Aorta (tissue), 5 donors: ENCODE measurements at regions not wholly inside any gene's neighbourhood (a gene's known extent, or its start where the extent isn't known, plus 50 kb on each side); places are given as distances from the start of the nearest gene placed in this dataset.

Experiments used
- ATAC-seq: fragments of 200-7000 bp; cut with Tn5 transposase; one replicate; pipeline ENCODE4 v1.9.1; 2022; ENCODE audit warnings: moderate library complexity; ENCODE audit not compliant: low FRiP score
- DNase-seq, 2 donors: peaks; one replicate each; pipeline ENCODE4 v3.0.0-alpha.2; 2020
- H3K27ac ChIP-seq, 2 donors: one replicate each; pipeline ENCODE4 v1.5.1; 2013; ENCODE audit warnings: low read length in 2 of 2, mild to moderate bottlenecking in 2 of 2, moderate library complexity in 2 of 2, control low read depth in 1 of 2, inconsistent platforms in 1 of 2, low read depth in 1 of 2
- H3K27me3 ChIP-seq, 2 donors: one replicate each; pipeline ENCODE4 v1.6.1; 2013; ENCODE audit warnings: control low read depth in 1 of 2, low read length in 1 of 2, mild to moderate bottlenecking in 1 of 2, moderate library complexity in 1 of 2; ENCODE audit not compliant: insufficient read depth in 2 of 2, control insufficient read depth in 1 of 2
- H3K36me3 ChIP-seq, 2 donors: one replicate each; pipeline ENCODE4 v1.6.1; 2013; ENCODE audit warnings: control low read depth in 1 of 2, low read length in 1 of 2, mild to moderate bottlenecking in 1 of 2; ENCODE audit not compliant: insufficient read depth in 2 of 2, control insufficient read depth in 1 of 2
- H3K4me1 ChIP-seq, 2 donors: one replicate each; pipeline ENCODE4 v1.6.1; 2013; ENCODE audit warnings: low read length in 2 of 2, control low read depth in 1 of 2, mild to moderate bottlenecking in 1 of 2, moderate library complexity in 1 of 2; ENCODE audit not compliant: insufficient read depth in 2 of 2, control insufficient read depth in 1 of 2
- H3K4me3 ChIP-seq, 2 donors: one replicate each; pipeline ENCODE4 v1.5.1; 2013; ENCODE audit warnings: low read length in 2 of 2, control low read depth in 1 of 2, mild to moderate bottlenecking in 1 of 2
- H3K9me3 ChIP-seq: one replicate; pipeline ENCODE4 v1.6.1; 2013; ENCODE audit warnings: mild to moderate bottlenecking, low read length; ENCODE audit not compliant: control insufficient read depth
- WGBS, 2 donors: extraction: QIAGEN DNeasy Blood & Tissue Kit; methylation state at CpG; one replicate each; pipeline ENCODE4 v1.1.7; 2013; 5-methylcytosine and 5-hydroxymethylcytosine counted together
- intact Hi-C, 2 donors: fragments of 100-400 bp; cut with DNase I; formaldehyde crosslinking; loops; one replicate each; pipeline versions ENCODE4 v1.14.2 to v1.15.0; 2022
- donor health status: healthy with polysubstance abuse.
- donor health status: Bipolar disorder and iron deficiency.
- donor health status: DM: no; HTN: no; CAD: no.
- donor health status: DM: no; HTN: no; CAD: no.
- donor health status: DM: yes; HTN: yes; CAD: no.

DNA sequence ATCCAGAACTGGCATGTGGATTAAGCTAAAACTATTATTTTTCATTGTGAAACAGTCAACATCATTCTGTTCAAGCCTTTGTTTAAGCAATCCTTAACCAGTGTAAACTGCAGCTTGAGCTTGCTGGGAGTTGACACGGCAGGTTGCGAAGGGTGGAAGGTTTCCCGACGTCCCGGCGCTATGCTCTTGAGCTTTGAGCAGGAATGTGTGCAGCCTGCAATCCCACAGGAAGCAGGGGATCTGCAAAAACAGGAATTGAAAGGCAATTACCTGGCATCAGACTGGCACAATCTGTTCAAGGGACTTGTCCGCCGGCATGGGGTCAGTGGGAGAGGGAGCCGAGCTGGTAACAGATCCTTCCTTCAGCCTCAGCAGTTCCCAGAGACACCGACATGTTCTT is 586.7 kb upstream of the SGCG start:
- Histone ChIP-seq H3K4me1 (no peaks in the 10 kb centered on the region), H3K27me3 (peaks cover 0 to 2% of the 10 kb centered on the region in 2 donors), H3K4me3 (no peak overlapping the region), H3K27ac (no peak overlapping the region), H3K9me3 (no peaks in the 10 kb centered on the region), H3K36me3 (no peaks in the 10 kb centered on the region)
- no peak for ATAC-seq
- 61 to 66% methylated on average over 10 of the region's 10 CpGs for WGBS, 2 donors
- DNase-seq = no peak
- intact Hi-C loops = no loop called here

DNA sequence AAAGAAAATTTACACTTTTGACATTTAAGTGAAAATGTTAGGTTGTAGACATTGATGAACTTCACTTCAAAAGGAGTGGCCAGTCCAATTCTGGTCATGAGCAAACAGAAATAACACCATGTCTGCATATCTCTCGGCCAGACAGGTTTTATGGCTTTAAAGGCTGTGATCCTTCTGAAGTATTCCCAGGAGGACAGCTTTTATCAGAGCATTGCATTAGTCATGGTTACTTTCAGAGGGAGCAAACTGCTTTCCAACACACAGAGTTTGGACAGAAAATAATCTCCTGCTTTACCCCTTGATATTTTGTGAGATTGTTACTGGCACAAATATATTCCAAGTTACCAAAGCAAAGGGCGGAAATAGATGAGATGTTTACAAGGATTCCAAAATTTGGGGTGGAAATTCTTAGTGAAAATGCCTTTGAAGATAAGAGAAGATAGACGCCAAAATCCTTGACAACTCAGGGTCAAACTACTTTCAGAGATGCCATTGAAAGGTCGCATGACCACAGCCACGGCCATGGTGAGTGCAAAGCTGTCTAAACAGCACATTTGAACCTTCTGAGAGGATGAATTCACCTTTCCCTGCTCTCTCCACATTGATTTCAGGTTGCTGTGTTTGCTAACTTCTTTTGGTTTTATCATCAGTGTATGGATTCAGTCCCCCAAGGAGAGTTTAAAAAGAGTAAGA is 584.5 kb upstream of the SGCG start:
- Histone ChIP-seq H3K27ac (no peak overlapping the region), H3K4me1 (no peaks in the 10 kb centered on the region), H3K27me3 (no peaks in the 10 kb centered on the region), H3K36me3 (no peaks in the 10 kb centered on the region), H3K9me3 (no peaks in the 10 kb centered on the region), H3K4me3 (no peak overlapping the region)
- ATAC-seq = peak; percentile 41
- WGBS, 2 donors = 16 to 21% methylated on average over 5 of the region's 5 CpGs
- peak in 1 of 2 donors; percentile 46 for DNase-seq
- intact Hi-C loops = no loop called here

DNA sequence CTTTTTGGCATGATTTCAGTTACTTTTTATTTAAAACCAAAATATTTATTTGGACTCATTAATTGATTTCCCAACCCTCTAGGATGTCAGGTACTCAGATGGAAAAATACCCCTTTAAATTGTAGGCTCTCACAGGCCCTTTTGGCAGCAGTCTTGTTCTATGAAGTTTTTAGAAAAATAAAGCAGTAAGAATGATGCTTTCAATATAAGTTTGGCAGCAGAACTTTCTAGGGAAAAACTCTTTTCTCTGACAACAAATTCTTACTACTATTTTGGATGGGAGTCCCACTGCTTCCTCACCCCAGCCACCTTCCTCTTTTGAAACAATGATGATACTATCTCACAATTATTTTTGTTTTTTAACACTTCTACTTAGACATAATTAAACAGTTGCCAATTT is 581.6 kb upstream of the SGCG start:
- ATAC-seq = no peak
- intact Hi-C loops = no loop called here

DNA sequence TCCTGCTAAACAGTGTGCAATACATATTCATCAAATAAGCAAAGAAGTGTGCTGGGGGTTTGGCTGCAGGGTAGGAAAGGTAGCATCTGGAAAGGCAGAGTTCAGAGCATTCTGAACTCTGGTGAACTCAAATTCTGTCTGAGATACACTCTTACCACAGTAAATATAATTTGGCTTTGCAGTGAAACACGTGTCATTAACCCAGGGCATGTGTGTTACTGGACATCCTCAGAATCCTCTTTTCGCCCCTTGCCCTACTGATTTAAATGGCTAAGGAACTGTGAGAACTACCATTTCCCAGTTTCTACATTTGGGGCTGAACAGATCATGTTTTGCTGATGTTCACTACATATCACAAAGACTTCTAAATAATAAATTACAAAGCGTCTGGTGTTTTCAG is 562.8 kb upstream of the SGCG start:
- intact Hi-C loops = no loop called here

More for the DNA sequence above, 581.6 kb upstream of the SGCG start:
- no peaks in the 10 kb centered on the region for H3K36me3 ChIP-seq
- H3K27ac ChIP-seq = no peak overlapping the region
- DNase-seq = no peak
- no peak overlapping the region for H3K4me3 ChIP-seq
- H3K27me3 ChIP-seq = no peaks in the 10 kb centered on the region
- H3K4me1 ChIP-seq = no peaks in the 10 kb centered on the region
- no peaks in the 10 kb centered on the region for H3K9me3 ChIP-seq

DNA sequence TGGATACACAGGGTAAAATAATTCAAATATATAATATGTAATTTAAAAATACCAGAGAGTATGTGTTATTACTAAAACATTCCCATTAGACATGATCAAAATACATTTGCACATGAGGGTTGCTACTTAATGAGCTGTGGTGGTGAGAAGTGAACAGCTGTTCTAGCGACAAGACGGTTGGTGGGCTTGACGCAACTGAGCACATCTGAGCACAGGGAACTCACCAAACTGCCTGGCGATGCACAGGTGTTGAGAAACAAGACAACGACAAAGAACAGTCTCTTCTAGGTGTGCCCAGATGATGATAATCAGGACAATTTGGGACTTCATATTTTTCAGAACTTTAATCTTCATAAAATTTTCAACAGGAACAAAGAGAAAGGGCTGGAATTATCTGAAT is 555.1 kb upstream of the SGCG start:
- H3K4me1 ChIP-seq = no peaks in the 10 kb centered on the region
- peaks cover 0 to 2% of the 10 kb centered on the region in 2 donors for H3K27me3 ChIP-seq
- no peak overlapping the region for H3K27ac ChIP-seq
- no peak for ATAC-seq
- H3K9me3 ChIP-seq = no peaks in the 10 kb centered on the region
- intact Hi-C loops = no loop called here
- DNase-seq = no peak
- H3K36me3 ChIP-seq = no peaks in the 10 kb centered on the region
- no peak overlapping the region for H3K4me3 ChIP-seq
- 94 to 95% methylated on average over 5 of the region's 5 CpGs for WGBS, 2 donors

More for the DNA sequence above, 562.8 kb upstream of the SGCG start:
- H3K27ac ChIP-seq = no peak overlapping the region
- H3K4me3 ChIP-seq = no peak overlapping the region
- DNase-seq = no peak
- H3K36me3 ChIP-seq = no peaks in the 10 kb centered on the region
- 83 to 87% methylated on average over 3 of the region's 3 CpGs for WGBS, 2 donors
- H3K9me3 ChIP-seq = no peaks in the 10 kb centered on the region
- H3K27me3 ChIP-seq = no peaks in the 10 kb centered on the region
- no peak for ATAC-seq
- no peaks in the 10 kb centered on the region for H3K4me1 ChIP-seq

DNA sequence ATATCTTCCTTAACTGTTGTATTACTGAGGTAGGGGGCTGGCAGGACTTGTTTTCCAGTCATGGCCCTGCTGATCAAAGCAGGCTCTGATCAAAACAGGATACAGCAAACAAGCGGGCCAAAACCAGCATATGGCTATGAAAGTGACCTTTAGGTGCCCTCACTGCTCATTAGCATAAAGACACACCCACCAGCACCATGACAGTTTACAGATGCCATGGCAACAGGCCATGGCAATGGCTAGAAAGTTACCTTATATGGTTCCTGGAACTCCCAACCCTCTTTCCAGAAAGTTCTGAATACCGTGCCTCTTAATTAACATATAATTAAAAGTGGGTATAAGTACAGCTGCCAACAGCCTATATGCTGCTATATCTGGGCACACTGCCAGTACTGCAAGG is 551.4 kb upstream of the SGCG start:
- ATAC-seq = no peak
- no peak for DNase-seq
- H3K4me3 ChIP-seq = no peak overlapping the region
- no peaks in the 10 kb centered on the region for H3K36me3 ChIP-seq
- H3K27ac ChIP-seq = no peak overlapping the region
- intact Hi-C loops = no loop called here
- H3K27me3 ChIP-seq = peaks cover 0 to 2% of the 10 kb centered on the region in 2 donors
- H3K9me3 ChIP-seq = no peaks in the 10 kb centered on the region
- 89 to 90% methylated on average over 2 of the region's 2 CpGs for WGBS, 2 donors
- H3K4me1 ChIP-seq = no peaks in the 10 kb centered on the region

DNA sequence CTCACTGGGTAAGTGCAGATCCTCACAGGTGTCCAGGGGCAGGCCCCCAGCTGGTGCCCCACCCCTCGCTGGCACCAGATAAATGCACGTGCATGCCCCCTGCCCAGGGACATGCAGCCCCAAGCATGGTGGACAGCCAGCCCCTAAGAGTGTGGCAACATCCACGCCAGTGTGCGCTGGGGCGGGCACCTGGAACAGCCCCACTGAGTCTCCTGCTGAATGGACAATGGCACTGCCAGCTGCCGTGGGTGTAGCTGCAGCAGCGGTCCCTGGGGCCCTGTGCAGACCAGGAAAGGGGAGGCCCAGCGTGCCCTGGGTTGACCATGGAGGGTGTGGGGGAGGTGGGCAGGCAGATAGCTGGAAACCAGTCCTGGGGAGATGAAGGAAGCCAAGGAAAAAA is 538.7 kb upstream of the SGCG start:
- H3K27me3 ChIP-seq = no peaks in the 10 kb centered on the region
- H3K4me1 ChIP-seq = no peaks in the 10 kb centered on the region
- H3K27ac ChIP-seq = no peak overlapping the region
- 96% methylated on average over 8 of the region's 8 CpGs for WGBS, 2 donors
- H3K9me3 ChIP-seq = no peaks in the 10 kb centered on the region
- intact Hi-C loops = no loop called here
- no peaks in the 10 kb centered on the region for H3K36me3 ChIP-seq
- DNase-seq (no peak), ATAC-seq (peak; percentile 6)
- no peak overlapping the region for H3K4me3 ChIP-seq

DNA sequence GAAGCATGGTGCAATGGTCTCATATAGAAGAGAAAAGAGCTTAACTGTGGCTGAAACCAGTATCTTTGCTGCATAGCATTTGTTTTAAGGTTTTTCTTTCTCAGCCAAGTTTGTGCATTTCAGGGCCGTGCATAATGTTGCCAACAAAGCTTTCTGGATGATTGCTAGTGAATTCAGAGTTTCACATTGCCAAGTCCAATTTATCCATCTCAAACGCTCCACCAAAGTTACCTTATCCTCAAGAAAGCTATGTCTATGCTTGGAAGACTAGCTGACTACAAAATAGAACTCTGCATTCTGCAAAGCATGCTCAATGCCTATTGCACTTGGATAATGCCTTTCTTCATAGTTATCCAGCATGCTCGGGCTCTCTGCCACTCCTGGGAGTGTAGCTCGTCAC is 535.8 kb upstream of the SGCG start:
- DNase-seq = no peak
- Histone ChIP-seq H3K9me3 (no peaks in the 10 kb centered on the region), H3K4me1 (no peaks in the 10 kb centered on the region), H3K36me3 (no peaks in the 10 kb centered on the region), H3K4me3 (no peak overlapping the region), H3K27me3 (no peaks in the 10 kb centered on the region), H3K27ac (no peak overlapping the region)
- WGBS, 2 donors = 29 to 31% methylated on average over 4 of the region's 4 CpGs
- intact Hi-C loops = no loop called here
- no peak for ATAC-seq

DNA sequence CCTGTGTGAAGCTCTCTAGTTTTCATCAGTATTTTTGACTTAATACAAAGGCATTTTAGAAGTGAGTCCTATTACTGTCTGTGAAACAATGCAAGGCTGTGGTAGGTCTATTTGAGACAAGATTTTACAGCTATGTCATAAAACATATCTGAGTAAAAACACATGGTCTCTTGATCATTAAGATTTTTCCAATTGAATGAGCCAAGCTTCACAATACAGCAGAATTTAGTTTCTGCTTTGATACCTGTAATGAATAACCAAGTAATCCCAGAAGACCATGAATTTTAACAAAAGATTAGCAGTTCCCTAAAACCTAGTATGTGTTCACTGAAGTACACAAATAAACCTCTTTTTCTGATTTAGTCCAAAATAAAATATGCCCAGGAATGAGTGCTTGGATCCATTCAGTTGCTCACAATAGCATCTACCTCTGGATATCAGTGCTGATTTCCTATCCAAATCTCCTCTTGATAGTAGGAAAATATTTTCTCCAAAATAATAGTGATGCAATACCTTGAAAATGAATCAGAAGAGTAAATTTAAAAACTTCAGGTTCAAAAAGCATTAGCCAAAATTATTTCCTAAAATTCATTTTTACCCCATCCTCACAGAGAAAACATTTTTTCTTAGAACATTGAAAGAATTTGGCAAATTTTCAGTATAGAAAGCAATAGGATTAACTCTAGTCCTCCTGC is 533.5 kb upstream of the SGCG start:
- Histone ChIP-seq H3K9me3 (no peaks in the 10 kb centered on the region), H3K27me3 (no peaks in the 10 kb centered on the region), H3K36me3 (no peaks in the 10 kb centered on the region), H3K4me3 (no peak overlapping the region), H3K4me1 (no peaks in the 10 kb centered on the region), H3K27ac (no peak overlapping the region)
- intact Hi-C loops = no loop called here
- no peak for DNase-seq
- ATAC-seq = no peak
